ENCODE measurements at regions not wholly inside any gene's neighbourhood (a gene's known extent, or its start where the extent isn't known, plus 50 kb on each side); places are given as distances from the start of the nearest gene placed in this dataset.

DNA sequence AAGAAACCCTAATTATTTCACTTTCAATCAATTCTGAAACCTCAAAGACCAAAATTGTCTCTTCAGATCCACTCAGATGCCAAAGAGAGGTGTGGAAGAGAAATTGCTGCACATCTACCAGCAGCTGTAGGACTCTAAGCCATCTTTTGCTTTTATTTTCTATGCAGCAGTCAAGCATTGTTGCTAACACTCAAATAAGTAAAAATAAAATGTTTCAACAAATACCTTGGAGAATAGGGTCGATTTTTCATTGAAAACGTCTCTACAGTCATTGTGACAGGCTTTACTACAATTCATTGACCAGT is 66.4 kb upstream of the CFAP20DC start:
- 71 to 75% methylated on average over 2 of the region's 2 CpGs for WGBS, 2 donors
- H3K36me3 ChIP-seq = no peaks in the 10 kb centered on the region
- no peaks in the 10 kb centered on the region for H3K27me3 ChIP-seq
- H3K4me1 ChIP-seq = no peaks in the 10 kb centered on the region
- no peak for TF ChIP-seq POLR2AphosphoS5 (IDR thresholded peaks at IDR 0.05)
- no peak overlapping the region for H3K27ac ChIP-seq
- no peak overlapping the region for H3K4me3 ChIP-seq
- no peaks in the 10 kb centered on the region for H3K9me3 ChIP-seq
- intact Hi-C loops (cut with DNase I) = no loop called here
- no peak for DNase-seq

DNA sequence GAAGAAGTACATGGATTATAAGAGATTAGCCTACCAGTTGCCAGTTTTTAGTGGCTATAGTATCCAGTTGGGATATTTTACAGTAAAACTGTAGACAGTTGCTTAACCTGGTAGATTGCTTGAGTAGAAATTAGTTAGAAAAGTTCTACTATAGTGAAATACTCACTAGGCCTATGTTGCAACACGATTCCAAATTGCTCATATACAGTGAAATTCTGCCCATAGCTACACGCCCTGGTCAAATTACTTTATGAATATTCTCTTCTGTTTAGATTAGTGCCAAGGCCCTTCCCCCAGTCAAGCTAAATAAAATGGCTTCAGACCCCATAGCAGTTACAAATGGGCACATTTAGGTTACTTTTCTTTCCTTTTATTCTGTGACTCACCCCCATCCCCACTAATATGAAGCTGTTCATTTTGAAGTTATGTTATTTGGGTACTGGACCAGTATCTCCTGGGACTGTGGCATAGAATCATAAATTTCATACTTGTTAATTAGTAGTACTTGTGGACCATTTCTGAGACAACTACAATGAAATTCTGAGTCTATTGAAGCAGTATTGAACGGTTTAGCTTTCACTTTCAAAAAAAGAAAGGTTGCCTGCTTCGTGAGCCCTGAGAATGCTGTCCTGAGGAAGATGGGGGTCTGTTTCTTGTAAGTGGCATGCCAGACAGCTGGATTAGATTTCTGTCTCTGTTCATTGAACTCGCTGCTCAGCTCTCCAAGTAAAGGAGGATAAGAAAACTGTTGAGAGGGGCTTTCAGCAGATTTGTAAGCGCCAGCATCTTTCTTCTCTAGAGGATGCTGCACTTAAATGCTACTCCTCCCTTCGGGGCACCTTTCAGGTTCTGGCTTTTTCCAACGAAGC is 65.8 kb upstream of the CFAP20DC start:
- Histone ChIP-seq H3K27ac (no peak overlapping the region), H3K9me3 (no peaks in the 10 kb centered on the region), H3K27me3 (no peaks in the 10 kb centered on the region), H3K4me1 (no peaks in the 10 kb centered on the region), H3K36me3 (no peaks in the 10 kb centered on the region), H3K4me3 (no peak overlapping the region)
- intact Hi-C loops (cut with DNase I) = no loop called here
- no peak for DNase-seq
- WGBS, 2 donors = 64 to 71% methylated on average over 8 of the region's 8 CpGs
- TF ChIP-seq, protein P1, sequence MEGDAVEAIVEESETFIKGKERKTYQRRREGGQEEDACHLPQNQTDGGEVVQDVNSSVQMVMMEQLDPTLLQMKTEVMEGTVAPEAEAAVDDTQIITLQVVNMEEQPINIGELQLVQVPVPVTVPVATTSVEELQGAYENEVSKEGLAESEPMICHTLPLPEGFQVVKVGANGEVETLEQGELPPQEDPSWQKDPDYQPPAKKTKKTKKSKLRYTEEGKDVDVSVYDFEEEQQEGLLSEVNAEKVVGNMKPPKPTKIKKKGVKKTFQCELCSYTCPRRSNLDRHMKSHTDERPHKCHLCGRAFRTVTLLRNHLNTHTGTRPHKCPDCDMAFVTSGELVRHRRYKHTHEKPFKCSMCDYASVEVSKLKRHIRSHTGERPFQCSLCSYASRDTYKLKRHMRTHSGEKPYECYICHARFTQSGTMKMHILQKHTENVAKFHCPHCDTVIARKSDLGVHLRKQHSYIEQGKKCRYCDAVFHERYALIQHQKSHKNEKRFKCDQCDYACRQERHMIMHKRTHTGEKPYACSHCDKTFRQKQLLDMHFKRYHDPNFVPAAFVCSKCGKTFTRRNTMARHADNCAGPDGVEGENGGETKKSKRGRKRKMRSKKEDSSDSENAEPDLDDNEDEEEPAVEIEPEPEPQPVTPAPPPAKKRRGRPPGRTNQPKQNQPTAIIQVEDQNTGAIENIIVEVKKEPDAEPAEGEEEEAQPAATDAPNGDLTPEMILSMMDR (IDR thresholded peaks at IDR 0.05) = no peak
- TF ChIP-seq EP300 (IDR thresholded peaks at IDR 0.05) (no peak), POLR2A (IDR thresholded peaks at IDR 0.05) (no peak), POLR2AphosphoS5 (IDR thresholded peaks at IDR 0.05) (no peak)

DNA sequence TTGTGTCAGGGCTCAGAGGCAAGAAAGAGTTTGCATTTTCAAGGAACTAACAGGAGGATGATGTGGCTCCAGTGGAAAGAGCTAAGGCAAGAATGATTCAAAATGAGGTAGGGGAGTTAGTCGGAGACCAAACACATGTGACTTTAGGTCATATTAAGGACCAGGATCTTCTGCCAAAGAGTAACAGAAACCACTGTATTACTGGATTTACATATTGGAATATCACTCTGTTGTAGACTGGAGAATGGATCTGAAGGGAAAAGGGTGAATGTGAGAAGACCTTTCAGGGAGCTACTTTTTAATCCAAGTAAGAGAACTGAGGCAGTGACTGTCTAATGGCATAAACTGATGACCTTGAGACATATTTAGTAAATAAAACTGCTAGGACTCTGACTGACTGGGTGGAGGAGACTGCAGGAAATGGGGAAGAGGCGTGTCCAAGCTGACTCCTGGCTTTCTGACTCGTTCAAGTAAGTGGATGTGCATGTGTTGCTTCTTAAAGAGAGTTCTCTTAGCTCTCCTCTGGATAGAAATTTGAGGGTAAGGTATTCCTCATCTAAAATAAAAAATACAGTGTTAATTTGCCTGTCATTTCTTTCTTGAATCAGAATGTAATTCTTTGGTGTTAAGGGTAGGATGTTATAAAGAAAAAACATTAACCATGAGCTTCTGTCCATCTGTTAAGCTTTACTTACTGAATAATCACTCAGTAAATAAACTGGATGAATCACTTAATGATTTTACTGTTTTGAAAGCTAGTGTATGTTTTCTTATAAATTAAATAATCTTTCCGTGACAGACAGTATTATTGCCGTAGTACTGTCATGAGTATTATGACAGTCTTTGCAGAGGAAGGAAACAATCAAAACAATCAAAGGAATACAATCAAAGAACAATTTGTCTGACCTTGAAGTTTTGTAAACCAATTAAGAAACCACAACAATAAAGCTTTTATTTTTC is 58.3 kb upstream of the CFAP20DC start:
- Histone ChIP-seq H3K9me3 (no peaks in the 10 kb centered on the region), H3K36me3 (no peaks in the 10 kb centered on the region), H3K4me1 (peaks cover 0 to 10% (median 3%) of the 10 kb centered on the region in 4 donors), H3K4me3 (no peak overlapping the region), H3K27ac (no peak overlapping the region), H3K27me3 (no peaks in the 10 kb centered on the region)
- WGBS, 2 donors = 17 to 50% methylated on average over 5 of the region's 5 CpGs
- DNase-seq = no peak
- TF ChIP-seq POLR2A (IDR thresholded peaks at IDR 0.05) (no peak), POLR2AphosphoS5 (IDR thresholded peaks at IDR 0.05) (no peak), EP300 (IDR thresholded peaks at IDR 0.05) (no peak)
- TF ChIP-seq, protein P1 (IDR thresholded peaks at IDR 0.05) = no peak
- intact Hi-C loops (cut with DNase I) = no loop called here

DNA sequence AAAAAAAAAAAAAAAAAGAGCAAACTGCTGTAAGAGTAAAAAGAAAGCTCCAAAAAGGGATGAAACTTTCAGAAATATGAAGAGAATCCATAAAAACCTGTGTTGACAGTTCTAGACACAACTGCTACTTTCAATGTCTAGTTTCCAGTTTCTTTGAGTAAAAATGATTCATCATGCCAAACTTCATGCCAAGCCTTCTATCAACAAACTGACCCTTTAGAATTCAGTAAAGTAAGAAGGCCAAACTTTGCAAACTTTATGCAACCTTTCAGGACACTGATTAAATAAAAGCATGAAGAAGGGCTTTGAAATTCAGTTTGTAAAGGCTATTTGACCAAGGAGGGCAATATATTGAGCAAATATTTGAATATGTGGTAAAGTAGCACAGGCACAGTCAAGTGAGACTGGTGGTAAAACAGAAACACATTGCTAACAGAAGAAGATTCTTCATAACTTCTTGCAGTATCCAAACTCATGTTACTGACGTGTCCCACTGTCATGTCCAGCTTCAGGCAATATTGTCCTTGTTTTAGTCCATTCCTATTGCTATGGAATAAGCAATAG is 56.3 kb upstream of the CFAP20DC start:
- TF ChIP-seq, protein P1 (IDR thresholded peaks at IDR 0.05) = no peak
- TF ChIP-seq POLR2AphosphoS5 (IDR thresholded peaks at IDR 0.05) (no peak), EP300 (IDR thresholded peaks at IDR 0.05) (no peak), POLR2A (IDR thresholded peaks at IDR 0.05) (no peak)
- intact Hi-C loops (cut with DNase I) = no loop called here
- Histone ChIP-seq H3K4me3 (no peak overlapping the region), H3K9me3 (no peaks in the 10 kb centered on the region), H3K27ac (no peak overlapping the region), H3K27me3 (no peaks in the 10 kb centered on the region), H3K36me3 (no peaks in the 10 kb centered on the region), H3K4me1 (peaks cover 0 to 10% (median 3%) of the 10 kb centered on the region in 4 donors)
- DNase-seq = no peak
- WGBS, 2 donors = 23 to 59% methylated on average over 1 of the region's 1 CpG

DNA sequence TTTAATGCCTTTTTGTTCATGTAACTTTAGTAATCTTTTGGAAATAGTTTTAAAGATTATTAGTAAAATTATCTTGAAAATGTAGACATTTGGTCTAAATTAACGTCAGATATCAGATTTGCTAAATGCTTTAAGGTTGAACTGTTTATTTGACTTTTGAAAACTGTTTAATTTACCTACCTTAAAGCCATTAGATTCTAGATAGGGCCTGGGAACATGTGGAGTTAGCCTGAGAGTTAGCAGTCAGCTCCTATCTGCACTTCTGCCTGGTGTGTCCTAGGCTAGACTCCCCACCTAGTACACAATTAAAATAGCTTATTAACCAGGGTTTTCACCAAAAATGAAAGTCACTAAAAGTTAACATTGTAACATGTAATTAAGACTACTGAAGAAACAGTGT is 53.7 kb upstream of the CFAP20DC start:
- TF ChIP-seq, protein P1 (IDR thresholded peaks at IDR 0.05) = no peak
- TF ChIP-seq EP300 (IDR thresholded peaks at IDR 0.05) (no peak), POLR2A (IDR thresholded peaks at IDR 0.05) (no peak)
- WGBS, 2 donors = 73 to 80% methylated on average over 1 of the region's 1 CpG
- DNase-seq = no peak
- no peak overlapping the region for H3K4me3 ChIP-seq
- no peaks in the 10 kb centered on the region for H3K27me3 ChIP-seq
- H3K27ac ChIP-seq = no peak overlapping the region
- H3K4me1 ChIP-seq = peaks cover 0 to 10% (median 3%) of the 10 kb centered on the region in 4 donors
- intact Hi-C loops (cut with DNase I) = no loop called here
- no peaks in the 10 kb centered on the region for H3K36me3 ChIP-seq
- H3K9me3 ChIP-seq = no peaks in the 10 kb centered on the region

Measured in sigmoid colon (tissue), 6 donors.